NCI-H748 treated with DMSO at 0.1 percent for 48 hours (cell line): ENCODE measurements at regions not wholly inside any gene's neighbourhood (a gene's known extent, or its start where the extent isn't known, plus 50 kb on each side); places are given as distances from the start of the nearest gene placed in this dataset.

Experiments used
- DNase-seq: peaks from one replicate; lab custom pipeline; 2025; lab: John Stamatoyannopoulos, UW

- DNase-seq, result no peak
Measured at GRCh38 chr12:98149270-98149669, 366.1 kb upstream of the TMPO start.

GRCh38 chr12:98149691-98150210 is 365.6 kb upstream of the TMPO start:
- no peak for DNase-seq

DNA sequence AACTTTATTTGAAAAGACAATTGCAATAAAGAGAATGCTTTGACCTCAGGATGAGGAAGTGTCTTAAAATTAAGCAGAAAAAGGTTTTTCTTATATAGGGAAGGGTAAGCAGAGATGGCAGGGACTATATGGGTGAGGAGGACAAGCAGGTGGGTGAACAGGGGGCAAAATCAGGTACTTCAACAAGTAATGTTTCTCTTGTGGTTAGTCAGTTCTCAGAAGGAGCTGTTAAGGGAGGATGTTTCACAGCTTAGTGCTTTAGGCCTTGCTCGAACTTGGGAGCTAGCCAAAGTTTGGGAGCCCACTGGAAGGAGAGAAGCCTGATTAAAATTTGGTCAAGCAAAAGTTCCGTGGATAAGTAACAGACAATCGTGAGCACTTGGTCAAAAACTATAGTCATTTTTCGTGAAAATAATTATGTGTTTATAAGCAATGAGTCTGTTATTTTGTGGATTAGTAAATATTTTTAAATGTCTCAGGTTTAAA is 364.2 kb upstream of the TMPO start:
- no peak for DNase-seq

- DNase-seq, result no peak
Measured at GRCh38 chr12:98151984-98152383, 363.4 kb upstream of the TMPO start.

DNA sequence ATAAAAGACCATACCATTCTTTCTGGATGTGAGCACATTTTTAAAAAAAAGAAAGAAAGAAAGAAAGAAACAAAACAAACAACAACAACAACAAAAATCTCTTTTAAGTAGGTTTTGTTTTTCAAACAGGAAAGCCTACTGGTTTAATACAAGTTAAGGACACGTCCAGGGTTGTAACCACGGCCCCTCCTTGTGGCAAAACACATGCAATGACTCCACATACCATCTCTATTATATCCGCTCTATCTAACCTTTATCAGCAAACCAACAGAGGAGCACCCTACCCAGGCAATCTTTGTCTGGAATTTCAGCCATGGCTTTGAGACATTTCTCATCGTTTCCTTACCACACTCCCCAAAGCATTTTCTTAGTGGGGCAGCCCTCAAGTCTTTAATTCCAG is 360.5 kb upstream of the TMPO start:
- peak; percentile 78 for DNase-seq

GRCh38 chr12:98156697-98157096 is 358.7 kb upstream of the TMPO start:
- peak; percentile 6 for DNase-seq

GRCh38 chr12:98162906-98163678 is 352.3 kb upstream of the TMPO start:
- DNase-seq, result no peak

DNA sequence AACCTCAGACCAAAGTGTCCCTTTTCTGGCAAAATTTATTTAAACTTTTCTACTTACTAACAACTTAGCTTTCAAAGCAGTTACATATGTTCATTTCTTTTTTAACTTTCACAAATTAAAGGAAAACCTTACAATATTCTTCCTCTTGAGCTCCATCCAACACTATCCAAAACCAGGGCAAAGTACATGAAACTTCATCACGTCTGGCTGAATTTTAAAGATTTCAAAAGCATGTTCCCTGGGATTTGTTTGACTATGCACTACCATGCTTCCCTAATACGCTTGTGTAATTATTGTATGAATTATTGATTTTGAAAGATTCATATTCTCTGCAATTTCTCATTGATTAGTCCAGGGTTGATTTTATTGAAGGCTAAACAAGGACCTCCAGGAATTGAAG is 343.1 kb upstream of the TMPO start:
- no peak for DNase-seq

GRCh38 chr12:98172801-98173200 is 342.6 kb upstream of the TMPO start:
- DNase-seq, result no peak

DNA sequence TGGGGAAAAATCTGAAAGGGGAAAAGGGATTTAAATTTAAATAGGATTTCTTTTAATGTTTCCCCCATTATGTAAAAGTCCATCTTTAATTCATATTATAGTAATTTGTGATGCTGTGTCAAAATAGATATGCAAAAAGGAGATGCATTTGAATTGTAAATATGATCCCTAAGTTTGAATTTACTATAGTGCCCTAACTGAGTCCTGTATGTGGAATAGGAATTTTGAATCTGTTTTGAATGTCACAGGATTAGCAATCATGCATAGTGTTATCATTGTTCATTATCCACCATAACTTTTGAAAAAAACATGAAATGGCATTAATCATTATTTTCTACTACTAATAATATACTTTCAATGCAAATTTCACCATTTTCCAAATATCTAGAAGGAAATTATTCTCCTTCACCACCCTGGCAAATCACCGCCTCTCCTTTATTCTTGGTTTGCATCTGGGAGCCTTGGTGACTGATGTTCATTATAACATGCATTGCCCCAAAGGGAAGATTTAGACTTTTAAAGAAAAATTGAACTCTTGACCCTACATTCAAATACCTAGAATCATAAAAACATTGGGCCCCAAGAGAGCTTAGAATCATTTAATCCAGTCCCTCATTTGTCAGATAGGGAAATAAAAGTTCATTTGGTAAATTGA is 341.5 kb upstream of the TMPO start:
- DNase-seq, result no peak

DNA sequence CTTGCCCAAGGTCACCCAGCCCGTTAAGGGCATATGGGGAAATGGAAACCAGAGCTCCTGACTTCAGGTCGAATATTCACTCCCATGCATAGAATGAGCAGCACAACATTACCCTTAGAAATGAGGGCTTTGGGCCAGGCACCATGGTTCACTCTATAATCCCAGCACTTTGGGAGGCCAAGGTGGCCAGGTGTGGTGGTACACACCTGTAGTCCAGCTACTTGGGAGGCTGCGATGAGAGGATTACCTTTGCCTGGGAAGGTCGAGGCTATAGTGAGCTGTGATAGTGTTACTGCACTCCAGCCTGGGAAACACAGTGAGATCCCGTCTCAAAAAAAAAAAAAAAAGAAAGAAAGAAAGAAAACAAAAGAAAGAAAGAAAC is 341.0 kb upstream of the TMPO start:
- no peak for DNase-seq

DNA sequence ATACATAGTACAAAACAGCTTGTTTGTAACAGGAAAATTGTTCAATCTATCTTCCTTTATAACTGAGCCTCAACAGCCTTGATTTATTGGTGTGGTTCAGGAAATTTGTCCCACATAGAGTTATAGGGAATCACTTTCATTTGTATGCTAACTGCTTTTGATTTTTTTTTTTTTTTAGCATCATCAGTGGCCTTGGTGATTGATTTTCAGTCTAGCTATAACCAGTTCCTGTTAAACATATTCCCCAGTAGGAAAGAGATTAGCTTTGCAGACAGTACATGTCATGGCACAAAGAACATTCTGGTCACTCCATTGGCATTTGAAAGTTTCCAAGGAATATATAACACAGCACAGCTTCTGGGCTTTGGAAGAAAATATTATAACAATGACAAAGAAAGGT is 337.3 kb upstream of the TMPO start:
- DNase-seq, result no peak

DNA sequence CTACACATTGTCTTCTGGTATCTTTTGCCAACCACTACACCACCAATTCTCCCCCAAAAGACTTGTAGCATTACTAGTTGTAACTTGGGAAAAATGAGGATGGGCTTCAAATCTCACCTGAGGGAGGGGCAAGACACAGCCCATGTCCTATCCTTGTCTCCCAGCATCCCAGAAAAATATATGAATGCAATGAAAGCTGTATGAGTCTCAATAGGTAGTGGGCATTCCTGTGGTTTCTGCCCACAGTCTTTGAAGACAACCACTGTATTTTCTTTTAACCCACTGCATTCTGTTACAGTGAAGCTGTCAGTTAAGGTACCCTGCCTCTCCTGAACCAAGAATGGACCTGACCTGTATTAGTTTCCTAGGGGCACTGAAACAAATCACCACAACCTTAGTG is 336.2 kb upstream of the TMPO start:
- no peak for DNase-seq

DNA sequence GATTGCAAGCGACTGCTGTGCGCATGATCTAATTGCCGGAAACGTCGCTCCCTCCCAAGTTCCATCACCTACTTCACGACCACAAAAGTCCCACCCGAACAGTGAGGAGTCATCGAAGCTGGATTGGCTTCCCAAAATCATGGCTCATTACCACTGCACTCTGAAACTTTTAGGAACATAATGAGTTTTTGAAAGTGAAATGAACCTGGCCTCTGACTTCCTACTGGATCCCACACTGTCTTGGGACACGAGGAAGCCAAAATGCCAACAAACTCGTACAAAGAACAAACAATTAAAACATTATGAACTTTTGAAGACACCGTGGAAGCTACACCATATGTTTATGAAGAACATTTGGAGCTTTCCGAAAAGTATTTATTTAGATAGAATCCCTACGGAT is 334.8 kb upstream of the TMPO start:
- DNase-seq, result no peak

- peak; percentile 26 for DNase-seq
Measured at GRCh38 chr12:98182821-98183220, 332.6 kb upstream of the TMPO start.

DNA sequence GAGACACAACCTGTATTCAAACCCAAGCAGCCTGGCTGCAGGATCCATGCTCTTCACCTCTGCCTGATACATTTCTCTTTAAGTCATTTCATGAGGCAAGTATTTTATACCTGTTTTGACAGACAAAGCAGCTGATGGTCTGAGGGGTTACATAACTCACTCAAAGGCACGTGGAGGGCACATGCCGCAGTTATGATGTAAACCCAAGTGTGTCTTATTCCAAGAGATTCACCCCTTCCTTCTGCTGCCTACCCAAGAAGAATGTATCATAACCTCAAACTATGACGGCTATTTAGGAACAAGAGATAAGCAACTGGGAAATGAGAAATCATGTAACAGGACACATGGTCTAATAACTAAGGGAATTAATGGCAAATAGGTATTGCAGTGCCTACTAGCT is 329.8 kb upstream of the TMPO start:
- no peak for DNase-seq

DNA sequence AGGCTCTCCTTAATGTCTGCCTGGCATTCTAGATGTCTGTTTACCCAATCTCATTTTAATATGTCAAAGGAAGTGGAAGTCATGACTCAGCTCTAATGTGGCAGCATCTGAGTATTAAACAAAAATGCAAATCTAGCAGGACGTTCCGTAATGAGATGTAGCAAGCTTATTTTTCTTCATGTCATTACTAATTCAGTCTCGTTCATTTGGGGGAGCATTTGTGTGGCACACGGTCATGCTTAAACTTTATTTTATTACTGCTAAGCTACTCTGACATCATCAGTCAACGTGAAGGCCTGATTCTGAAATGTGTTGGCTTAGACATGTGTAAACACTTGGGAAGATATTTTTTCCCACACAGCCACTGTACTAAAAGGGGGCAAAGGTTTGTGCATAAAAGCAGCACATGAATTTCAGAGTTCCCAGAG is 326.7 kb upstream of the TMPO start:
- DNase-seq, result no peak

- no peak for DNase-seq
Measured at GRCh38 chr12:98194591-98194990, 320.8 kb upstream of the TMPO start.

DNA sequence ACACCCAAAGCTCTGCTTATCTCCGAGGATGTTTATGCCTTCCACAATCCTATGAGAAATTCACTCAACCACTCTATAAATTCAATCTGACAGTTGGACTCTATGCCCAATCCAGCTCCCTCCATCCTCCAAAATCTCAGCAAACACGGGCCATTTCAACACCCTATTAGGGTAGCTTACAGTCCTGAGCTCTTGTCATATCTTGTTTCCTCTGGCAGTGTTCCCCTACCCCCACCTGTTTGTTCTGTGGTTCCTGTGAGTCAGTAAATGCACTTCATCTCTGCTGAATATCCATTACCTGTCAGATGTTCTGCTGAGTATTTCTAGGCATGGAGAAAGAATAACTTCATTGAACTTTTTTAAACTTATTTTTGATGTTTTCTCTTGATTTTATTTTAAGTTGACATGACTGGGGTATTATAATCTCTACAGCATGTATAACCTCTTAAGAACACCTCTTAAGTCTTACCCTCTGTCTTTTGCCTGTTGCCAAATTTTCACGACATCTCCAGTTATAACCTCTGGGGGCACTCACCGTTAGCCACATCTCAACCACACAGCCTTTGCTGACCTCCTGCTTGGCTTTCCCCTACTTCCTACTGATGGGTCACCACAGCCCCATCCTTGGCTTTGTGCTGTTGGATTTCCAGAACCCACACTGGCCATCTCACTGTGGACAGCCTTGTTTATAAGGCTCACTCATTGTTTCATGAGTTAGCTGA is 317.0 kb upstream of the TMPO start:
- DNase-seq, result no peak

GRCh38 chr12:98208816-98209215 is 306.6 kb upstream of the TMPO start:
- DNase-seq, result peak; percentile 36

DNA sequence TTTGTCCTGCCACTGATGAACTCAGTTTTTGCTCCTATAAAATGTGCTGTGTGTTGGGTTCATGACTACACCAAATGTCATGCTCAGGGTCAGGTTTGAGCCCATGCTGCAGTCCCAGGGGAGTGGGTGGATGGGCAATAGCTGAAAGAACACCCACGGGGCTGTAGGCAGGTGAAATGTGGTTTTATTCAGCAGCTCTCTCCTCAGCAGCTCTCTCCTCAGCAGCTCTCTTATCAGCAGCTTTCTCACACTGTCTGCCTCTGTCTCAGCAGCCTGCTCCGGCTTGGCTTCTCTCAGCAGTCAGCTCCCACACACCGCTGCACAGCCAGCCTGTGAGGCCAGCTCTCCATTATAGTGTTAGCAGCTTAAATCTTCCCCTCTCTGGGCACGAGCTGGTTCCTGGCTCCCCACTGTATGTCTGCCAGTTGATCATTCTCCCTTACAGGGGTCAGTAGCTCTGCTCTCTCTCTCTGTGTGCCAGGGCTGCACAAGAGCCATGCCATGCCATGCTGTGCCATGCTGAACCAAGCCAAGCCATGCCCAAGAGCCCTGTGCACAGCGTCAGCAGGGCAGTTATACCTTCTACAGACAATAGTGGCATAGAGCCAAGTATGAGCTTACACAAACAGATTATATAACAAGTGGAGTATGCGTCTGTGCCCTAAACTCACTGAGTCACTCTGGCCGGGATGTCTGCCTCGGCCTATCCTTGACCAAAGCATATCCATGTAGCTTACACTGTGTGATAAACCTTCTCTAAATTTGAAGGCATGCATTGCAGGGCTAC is 303.3 kb upstream of the TMPO start:
- DNase-seq, result no peak

DNA sequence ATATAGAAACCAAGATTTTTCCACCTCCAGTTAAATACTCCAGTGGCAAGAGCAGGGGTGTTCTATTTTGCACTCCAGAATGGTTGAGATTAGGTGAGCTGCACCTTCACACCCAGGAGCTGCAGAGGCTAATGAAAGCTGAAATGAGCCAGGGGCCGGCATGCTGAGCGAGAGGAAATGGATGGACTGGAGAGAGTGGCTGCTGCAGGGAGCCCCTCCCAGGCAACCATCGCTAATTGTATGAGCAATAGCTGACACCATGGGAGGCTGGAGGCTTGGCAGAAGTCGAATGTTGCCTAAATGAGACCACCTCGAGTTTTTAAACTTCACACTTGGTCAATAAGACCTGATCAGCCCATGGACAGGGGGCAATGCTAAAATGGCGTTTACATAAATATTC is 301.8 kb upstream of the TMPO start:
- DNase-seq, result no peak
